Right cardiac atrium (tissue), 5 donors: ENCODE measurements at regions not wholly inside any gene's neighbourhood (a gene's known extent, or its start where the extent isn't known, plus 50 kb on each side); places are given as distances from the start of the nearest gene placed in this dataset.
A peak's percentile ranks its signal among the peaks of the same experiment; 100 is the strongest.
"Not testable (repeated sequence)": the region's sequence is repeated elsewhere in the genome, so short reads cannot be mapped to it uniquely, and the experiment has no call there.

Experiments used
- ATAC-seq, 2 donors: fragments of 200-7000 bp; cut with Tn5 transposase; one replicate each; pipeline versions ENCODE4 v1.8.0 to v1.9.1; 2020; ENCODE audit warnings: moderate library complexity in 2 of 2, mild to moderate bottlenecking in 1 of 2
- DNase-seq, 3 donors: peaks; one replicate each; pipeline ENCODE4 v3.0.0-alpha.2; 2020
- H3K27ac ChIP-seq: one replicate; pipeline ENCODE4 v1.5.1; 2013; ENCODE audit warnings: mild to moderate bottlenecking, low read length, control low read depth, moderate library complexity
- H3K27me3 ChIP-seq: one replicate; pipeline ENCODE4 v1.6.1; 2013; ENCODE audit not compliant: control insufficient read depth, insufficient read depth
- H3K4me1 ChIP-seq: one replicate; pipeline ENCODE4 v1.6.1; 2013; ENCODE audit warnings: low read length; ENCODE audit not compliant: control insufficient read depth, insufficient read depth
- H3K4me3 ChIP-seq: one replicate; pipeline ENCODE4 v1.5.1; 2013; ENCODE audit warnings: low read length, control low read depth
- H3K9me3 ChIP-seq: one replicate; pipeline ENCODE4 v1.6.1; 2013; ENCODE audit warnings: low read length; ENCODE audit not compliant: control insufficient read depth
- whole genome bisulfite sequencing: extraction: QIAGEN DNeasy Blood & Tissue Kit; methylation state at CpG from one replicate; pipeline ENCODE4 v1.1.7; 2013; 5-methylcytosine and 5-hydroxymethylcytosine counted together
- intact Hi-C, 4 donors: fragments of 100-400 bp; cut with DNase I; formaldehyde crosslinking; loops; one replicate each; pipeline versions ENCODE4 v1.11.0 to v1.14.0; 2022 to 2023
- donor health status: healthy with polysubstance abuse.
- donor health status: DM: no; HTN: yes; CAD: no.
- donor health status: DM: no; HTN: no; CAD: no.
- donor health status: DM: no; HTN: yes; CAD: no; lungs with severe emphysema.
- donor health status: DM: yes; HTN: yes; CAD: no.

DNA sequence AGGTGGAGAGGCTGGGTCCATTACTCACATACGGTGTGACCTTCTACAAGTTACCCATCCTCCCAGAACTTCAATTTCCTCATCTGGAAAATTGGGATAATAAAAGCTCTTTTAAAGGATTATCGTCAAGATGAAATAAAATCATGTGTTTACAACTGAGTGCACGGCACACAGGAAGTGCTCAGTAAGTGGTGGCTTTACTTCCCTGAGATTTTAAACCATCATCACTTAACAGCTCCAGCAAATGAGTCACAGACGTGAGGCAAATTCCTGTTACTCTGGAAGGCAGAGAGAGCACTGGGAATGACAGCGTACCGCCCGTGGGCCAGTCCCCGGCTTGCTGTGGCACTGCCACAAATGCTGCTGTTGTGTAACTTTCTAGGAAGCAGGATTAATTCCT lies 64.1 kb downstream of the MRPL57 start:
- Histone ChIP-seq H3K4me1 (no peaks in the 10 kb centered on the region), H3K27me3 (no peaks in the 10 kb centered on the region), H3K4me3 (no peak overlapping the region), H3K9me3 (no peaks in the 10 kb centered on the region), H3K27ac (no peak overlapping the region)
- WGBS, result 27% methylated on average over 8 of the region's 8 CpGs
- ATAC-seq (peak; percentile 52 to 65), DNase-seq (no peak)
- intact Hi-C loops, result no loop called here

DNA sequence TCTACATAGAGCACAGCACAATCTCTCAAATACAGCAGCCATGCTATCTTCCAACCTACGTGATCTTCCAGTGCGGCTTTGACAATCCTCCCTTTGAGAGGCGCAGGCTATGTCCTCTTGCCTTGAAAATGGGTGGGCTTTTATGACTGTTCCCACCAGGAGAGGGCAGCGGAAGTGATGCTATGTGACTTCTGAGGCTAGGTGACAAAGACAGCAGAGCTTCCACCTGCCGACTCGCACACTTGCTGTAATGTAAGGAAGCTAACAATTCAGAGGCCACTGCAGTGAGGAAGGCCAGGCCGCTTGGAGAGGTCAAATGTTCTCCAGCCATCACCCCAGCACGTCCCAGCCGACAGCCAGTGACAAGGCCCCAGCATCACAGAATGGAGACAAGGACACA lies 65.8 kb downstream of the MRPL57 start:
- DNase-seq, result no peak
- ATAC-seq, result no peak
- H3K27me3 ChIP-seq, result no peaks in the 10 kb centered on the region
- no peaks in the 10 kb centered on the region for H3K9me3 ChIP-seq
- H3K27ac ChIP-seq, result no peak overlapping the region
- H3K4me1 ChIP-seq, result no peaks in the 10 kb centered on the region
- 70% methylated on average over 9 of the region's 9 CpGs for WGBS
- intact Hi-C loops, result no loop called here
- no peak overlapping the region for H3K4me3 ChIP-seq

DNA sequence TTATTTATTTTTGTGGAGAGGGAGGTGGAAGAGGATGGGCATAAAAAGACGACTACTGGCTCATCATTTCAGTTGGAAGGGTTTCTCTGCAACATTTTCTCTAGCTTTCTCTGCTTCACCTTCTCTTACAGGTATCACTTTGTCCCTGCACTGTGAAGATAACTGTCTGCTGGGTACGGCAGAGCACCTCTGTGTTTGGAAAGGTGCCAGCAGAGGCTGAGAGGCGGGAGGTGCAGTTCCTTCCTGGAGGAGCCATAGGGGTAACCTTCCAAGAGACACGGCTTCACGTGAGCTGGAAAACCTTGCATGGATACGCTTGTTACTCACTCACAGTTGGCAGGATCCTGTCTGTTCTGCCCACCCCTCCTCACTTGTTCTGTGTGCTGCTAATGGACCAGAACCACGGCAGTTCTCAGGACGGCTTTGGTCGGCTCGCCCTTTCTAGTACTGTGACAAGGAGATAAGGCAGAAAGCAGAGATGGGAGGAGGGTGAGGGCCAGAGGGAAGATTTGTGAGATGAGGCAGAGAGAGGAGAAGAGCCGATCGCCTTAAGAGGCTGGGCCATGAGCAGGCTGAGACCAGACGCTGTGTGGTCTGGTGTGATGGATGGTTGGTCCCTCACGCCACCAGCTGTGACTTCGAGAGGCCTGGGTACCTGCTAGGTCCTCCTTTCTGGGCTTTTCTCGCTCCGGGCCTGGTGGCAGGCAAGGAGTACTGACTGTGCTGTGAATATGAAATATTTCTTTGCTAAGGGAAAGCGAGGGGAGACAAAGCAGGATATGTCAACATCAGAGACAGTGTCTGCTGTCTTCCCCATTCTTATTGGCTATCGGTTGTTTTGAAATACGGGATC lies 66.8 kb downstream of the MRPL57 start:
- H3K27ac ChIP-seq, result no peak overlapping the region
- no peaks in the 10 kb centered on the region for H3K4me1 ChIP-seq
- no peaks in the 10 kb centered on the region for H3K9me3 ChIP-seq
- DNase-seq (no peak), ATAC-seq (peak in 1 of 2 donors; percentile 43)
- no peak overlapping the region for H3K4me3 ChIP-seq
- intact Hi-C loops, result no loop called here
- 45% methylated on average over 20 of the region's 20 CpGs for WGBS
- H3K27me3 ChIP-seq, result no peaks in the 10 kb centered on the region

DNA sequence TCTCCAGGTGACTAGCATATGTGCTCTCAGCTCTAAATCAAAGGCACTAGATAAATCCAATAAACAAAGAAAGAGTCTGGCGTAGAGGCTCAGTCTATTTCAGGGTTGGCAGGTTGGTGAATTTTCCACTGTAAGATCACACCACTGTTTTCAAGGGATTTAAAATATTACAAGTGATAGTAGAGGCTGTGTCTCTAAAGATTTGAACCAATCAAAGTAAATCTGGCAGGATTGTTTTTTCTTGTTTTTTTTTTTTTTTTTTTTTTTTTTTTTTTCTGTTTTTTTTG lies 67.4 kb downstream of the MRPL57 start:
- WGBS, result 35% methylated on average over 1 of the region's 1 CpG
- not testable (repeated sequence) for DNase-seq

DNA sequence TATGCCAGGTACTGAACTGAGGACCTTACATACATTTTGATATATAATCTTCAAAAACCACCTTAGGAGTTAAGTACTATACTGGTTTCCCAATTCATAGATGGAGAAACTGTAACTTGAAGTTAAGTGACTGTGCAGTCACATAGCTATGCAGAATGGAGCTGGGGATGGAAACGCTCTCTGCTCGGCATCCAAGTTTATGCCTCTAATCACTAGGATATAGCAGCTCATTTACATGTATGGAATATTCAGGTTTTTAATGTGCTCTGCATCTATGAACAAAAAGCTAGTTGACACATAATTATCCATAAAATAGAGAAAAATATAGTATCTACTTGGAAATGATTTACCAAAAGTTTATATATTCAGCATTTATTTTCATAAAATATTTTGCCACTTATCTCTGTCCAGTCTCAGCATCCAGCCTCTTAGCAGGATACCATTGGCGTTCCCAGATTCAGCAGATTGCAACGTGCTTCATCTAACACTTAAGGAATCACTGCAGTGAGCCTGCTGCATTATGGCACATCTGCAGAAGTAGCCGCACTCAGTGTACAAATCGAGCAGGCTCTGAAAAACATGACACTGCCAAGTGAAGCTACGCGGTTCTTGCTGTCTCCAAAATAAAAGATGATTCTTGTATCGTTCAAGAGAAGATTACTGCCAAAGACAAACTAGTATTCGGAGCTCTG lies 70.4 kb downstream of the MRPL57 start:
- intact Hi-C loops, result no loop called here
- Histone ChIP-seq H3K27ac (no peak overlapping the region), H3K27me3 (no peaks in the 10 kb centered on the region), H3K9me3 (no peaks in the 10 kb centered on the region), H3K4me3 (no peak overlapping the region), H3K4me1 (no peaks in the 10 kb centered on the region)
- DNase-seq (no peak), ATAC-seq (no peak)
- WGBS, result 75% methylated on average over 10 of the region's 10 CpGs

More for the DNA sequence above, 67.4 kb downstream of the MRPL57 start:
- intact Hi-C loops, H3K4me1 ChIP-seq, H3K4me3 ChIP-seq, H3K27me3 ChIP-seq, H3K9me3 ChIP-seq, H3K27ac ChIP-seq: not testable (repeated sequence)
- peak in 1 of 2 donors; percentile 11 for ATAC-seq

DNA sequence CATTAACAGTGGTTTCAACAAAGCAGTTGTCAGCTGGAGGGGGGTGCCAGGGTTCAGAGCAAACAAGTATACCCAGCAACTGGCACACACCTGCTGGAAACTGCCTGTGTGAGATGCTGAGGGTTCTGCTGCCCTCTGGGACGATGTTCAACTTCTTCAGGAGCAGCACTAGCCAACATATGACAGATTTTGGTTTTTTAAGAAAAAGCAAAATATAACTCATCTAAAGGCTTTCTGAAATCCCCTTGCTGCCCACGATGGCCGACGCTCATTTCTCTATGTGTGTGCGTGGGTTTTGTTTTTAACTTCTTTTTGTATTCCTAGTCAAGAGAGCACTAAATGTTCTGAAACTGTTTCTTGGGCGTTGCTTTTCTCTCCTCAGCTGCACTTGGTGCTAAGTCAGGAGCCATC lies 79.9 kb downstream of the MRPL57 start:
- H3K27ac ChIP-seq, result no peak overlapping the region
- no peaks in the 10 kb centered on the region for H3K9me3 ChIP-seq
- H3K27me3 ChIP-seq, result no peaks in the 10 kb centered on the region
- intact Hi-C loops, result no loop called here
- no peak for ATAC-seq
- DNase-seq, result no peak
- no peaks in the 10 kb centered on the region for H3K4me1 ChIP-seq
- WGBS, result 78% methylated on average over 6 of the region's 6 CpGs
- H3K4me3 ChIP-seq, result no peak overlapping the region

DNA sequence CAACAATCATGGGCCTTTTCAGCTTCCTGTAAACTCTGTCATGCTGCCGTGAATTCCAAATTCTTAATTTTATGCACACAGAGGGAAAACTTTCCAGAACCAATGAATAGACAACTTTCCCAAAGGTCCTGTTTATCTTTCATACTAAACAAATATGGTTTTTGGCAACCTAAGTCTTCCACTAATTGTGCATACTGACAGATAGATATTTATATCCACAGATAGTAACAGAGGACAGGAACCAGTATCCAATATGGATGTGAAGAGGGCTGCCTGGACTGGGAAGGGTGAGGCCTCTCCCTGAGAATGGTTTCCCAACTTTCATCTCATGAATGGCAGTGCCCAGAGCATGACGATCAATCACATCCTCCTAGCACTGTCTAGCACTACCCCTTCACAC lies 80.4 kb downstream of the MRPL57 start:
- intact Hi-C loops, result no loop called here
- Histone ChIP-seq H3K27ac (no peak overlapping the region), H3K4me1 (no peaks in the 10 kb centered on the region), H3K9me3 (no peaks in the 10 kb centered on the region), H3K27me3 (no peaks in the 10 kb centered on the region), H3K4me3 (no peak overlapping the region)
- ATAC-seq (no peak), DNase-seq (no peak)
- WGBS, result 57% methylated on average over 2 of the region's 2 CpGs

DNA sequence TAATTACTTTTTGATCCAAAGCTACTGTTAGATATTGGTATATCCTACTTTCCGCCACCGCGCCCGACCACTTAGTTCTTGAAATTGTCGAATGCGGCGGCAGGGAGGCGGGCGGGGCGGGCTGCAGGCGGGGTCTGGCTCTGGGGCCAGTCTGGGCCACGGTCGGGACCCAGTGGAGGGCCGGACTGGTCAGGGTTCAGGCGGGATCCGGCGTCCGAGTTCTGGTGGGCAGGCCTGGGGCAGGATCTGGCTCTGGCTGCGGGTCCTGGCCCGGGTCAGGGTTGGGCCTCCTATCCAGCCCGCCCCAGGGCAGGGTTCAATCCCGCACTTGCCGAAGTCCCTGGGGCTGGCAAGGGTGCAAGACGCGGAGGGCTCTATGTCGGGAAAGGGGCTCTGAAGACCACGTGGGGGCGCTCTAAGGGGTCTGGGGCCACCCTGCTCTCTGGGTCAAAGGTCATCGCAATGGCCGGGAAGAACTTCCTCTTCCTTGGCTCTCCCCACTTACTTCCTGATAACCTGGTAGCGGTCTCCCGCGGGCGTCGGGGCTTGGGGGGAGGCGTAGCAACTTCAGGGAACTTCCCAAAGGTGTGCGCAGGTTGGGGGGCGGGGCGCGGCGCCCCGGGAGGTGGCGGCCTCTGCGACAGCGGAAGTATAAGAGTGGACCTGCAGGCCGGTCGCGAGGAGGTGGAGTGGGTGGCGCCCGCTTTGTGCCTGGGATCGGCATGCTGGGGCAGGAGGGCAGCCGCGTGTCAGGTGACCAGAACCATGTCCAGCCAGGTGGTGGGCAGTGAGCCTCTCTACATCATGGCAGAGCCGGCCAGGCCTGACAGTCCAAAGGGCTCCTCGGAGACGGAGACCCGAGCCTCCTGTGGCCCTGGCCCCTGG lies 83.4 kb downstream of the MRPL57 start:
- no peak overlapping the region for H3K4me3 ChIP-seq
- 95% methylated on average over 57 of the region's 57 CpGs for WGBS
- no peaks in the 10 kb centered on the region for H3K4me1 ChIP-seq
- peak in 1 of 3 donors; percentile 51 for DNase-seq
- no peaks in the 10 kb centered on the region for H3K27me3 ChIP-seq
- ATAC-seq, result no peak
- intact Hi-C loops, result no loop called here
- no peak overlapping the region for H3K27ac ChIP-seq
- no peaks in the 10 kb centered on the region for H3K9me3 ChIP-seq

DNA sequence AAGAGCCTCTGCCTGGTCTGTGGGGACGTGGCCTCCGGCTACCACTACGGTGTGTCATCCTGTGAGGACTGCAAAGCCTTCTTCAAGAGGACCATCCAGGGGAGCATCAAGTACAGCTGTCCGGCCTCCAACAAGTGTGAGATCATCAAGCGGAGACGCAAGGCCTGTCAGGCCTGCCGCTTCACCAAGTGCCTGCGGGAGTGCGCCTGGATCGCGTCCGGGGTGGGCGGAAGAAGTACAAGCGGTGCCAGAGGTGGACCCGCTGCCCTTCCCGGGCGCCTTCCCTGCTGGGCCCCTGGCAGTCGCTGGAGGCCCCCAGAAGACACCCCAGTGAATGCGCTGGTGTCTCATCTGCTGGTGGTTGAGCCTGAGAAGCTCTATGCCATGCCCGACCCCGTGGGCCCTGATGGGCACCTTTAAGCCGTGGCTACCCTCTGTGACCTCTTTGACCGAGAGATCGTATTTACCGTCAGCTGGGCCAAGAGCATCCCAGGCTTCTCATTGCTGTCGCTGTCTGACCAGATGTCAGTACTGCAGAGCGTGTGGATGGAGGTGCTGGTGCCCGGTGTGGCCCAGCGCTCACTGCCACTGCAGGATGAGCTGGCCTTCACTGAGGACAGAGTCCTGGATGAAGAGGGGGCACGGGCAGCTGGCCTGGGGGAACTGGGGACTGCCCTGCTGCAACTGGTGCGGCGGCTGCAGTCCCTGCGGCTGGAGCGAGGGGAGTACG lies 84.3 kb downstream of the MRPL57 start:
- H3K9me3 ChIP-seq, intact Hi-C loops, H3K4me3 ChIP-seq, H3K27me3 ChIP-seq, DNase-seq, H3K27ac ChIP-seq, H3K4me1 ChIP-seq: not testable (repeated sequence)
- 96% methylated on average over 32 of the region's 35 CpGs for WGBS
- peak in 1 of 2 donors; percentile 11 for ATAC-seq

DNA sequence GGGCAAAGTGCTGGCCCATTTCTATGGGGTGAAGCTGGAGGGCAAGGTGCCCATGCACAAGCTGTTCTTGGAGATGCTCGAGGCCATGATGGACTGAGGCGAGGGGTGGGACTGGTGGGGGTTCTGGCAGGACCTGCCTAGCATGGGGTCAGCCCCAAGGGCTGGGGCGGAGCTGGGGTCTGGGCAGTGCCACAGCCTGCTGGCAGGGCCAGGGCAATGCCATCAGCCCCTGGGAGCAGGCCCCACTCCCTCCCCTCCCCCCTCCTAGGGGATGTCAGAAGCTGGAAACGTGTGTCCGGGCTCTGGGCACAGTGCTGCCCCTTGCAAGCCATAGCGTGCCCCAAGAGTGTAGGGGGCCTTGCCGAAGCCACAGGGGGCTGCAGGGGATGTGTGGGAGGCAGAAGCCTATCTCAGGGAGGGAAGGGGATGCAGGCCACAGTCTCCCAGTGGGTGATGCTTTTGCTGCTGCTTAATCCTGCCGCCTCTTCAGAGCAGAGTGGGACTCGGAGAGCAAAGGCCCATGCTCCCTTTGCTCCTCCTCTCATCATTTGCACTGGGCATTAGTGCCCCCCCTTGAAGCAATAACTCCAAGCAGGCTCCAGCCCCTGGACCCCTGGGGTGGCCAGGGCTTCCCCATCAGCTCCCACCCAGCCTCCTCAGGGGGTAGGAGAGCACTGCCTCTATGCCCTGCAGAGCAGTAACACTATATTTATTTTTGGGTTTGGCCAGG lies 85.2 kb downstream of the MRPL57 start:
- WGBS, result 72% methylated on average over 3 of the region's 9 CpGs
- H3K4me1 ChIP-seq, intact Hi-C loops, DNase-seq, H3K27me3 ChIP-seq, H3K27ac ChIP-seq, H3K9me3 ChIP-seq, H3K4me3 ChIP-seq: not testable (repeated sequence)
- ATAC-seq, result peak; percentile 47 to 57
